HG03280 (cell line): ENCODE measurements at regions not wholly inside any gene's neighbourhood (a gene's known extent, or its start where the extent isn't known, plus 50 kb on each side); places are given as distances from the start of the nearest gene placed in this dataset.

Source experiments
- ATAC-seq: cut with Tn5 transposase; IDR thresholded peaks from one replicate; pipeline ENCODE4 v1.9.1; 2021; ENCODE audit warnings: mild to moderate bottlenecking, moderate library complexity; ENCODE audit not compliant: unreplicated experiment

GRCh38 chr4:181150191-181150590 is 1093.0 kb upstream of the TENM3 start:
- no peak for ATAC-seq

DNA sequence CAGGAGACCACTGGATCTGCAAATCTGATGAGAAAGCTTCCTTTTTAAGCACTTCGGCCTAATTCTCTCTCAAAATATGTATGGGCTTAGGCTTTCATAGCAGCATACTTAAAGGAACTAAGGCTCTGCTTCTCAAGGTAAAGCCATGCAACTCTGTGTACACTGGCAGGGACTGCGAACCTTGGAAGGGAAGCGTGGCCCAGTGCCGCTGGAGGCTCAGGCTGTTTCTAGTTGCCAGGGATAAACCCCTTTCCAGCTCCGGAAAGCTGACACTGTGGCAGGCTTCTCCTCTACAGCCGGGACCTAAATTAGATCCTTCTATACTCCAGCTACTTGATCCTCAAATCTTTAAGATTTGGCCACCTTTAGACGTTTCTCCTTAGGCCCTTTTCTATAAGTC is 1091.3 kb upstream of the TENM3 start:
- ATAC-seq: no peak

- no peak for ATAC-seq
These were observed 1085.6 kb upstream of the TENM3 start for GRCh38 chr4:181157647-181158046.

GRCh38 chr4:181158971-181159370 is 1084.2 kb upstream of the TENM3 start:
- no peak for ATAC-seq

- no peak for ATAC-seq
These were observed 1081.5 kb upstream of the TENM3 start for GRCh38 chr4:181161669-181162068.

DNA sequence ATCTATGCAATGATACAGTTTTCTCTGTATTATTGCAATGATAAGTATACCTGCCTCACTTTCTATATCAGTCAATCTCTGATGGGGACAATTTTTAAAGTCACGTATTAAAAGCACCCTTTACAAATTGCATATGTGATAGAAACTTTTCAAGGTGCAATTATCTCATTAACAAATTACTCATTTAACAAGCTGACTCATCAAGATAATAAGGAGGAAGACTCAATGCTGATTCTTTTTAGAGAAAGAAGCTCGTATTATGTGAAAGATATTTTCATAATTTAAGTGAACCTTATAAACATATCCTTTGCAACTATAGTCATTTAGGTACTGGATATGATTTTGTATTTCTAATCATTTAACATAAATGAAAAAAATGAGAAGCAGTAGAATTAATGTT is 1080.9 kb upstream of the TENM3 start:
- no peak for ATAC-seq

DNA sequence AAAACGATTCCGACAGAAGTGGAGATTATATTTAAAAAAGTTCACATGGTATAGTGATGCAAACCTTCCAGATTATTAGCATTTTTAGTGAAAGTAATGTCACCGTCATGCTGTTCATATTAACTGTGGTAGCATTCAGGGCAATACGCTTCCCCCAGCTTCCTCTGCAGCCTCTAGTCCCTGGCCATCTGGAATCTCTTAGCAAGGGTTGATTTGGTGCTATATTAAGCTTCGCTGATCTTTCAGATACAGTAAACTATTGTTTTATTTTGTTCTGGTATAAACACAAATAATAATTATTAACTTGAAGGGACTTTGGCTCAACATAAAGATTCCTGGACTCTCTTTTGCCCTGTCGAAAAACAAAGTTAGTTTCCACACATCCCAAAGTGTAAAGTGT is 1080.5 kb upstream of the TENM3 start:
- ATAC-seq: no peak

DNA sequence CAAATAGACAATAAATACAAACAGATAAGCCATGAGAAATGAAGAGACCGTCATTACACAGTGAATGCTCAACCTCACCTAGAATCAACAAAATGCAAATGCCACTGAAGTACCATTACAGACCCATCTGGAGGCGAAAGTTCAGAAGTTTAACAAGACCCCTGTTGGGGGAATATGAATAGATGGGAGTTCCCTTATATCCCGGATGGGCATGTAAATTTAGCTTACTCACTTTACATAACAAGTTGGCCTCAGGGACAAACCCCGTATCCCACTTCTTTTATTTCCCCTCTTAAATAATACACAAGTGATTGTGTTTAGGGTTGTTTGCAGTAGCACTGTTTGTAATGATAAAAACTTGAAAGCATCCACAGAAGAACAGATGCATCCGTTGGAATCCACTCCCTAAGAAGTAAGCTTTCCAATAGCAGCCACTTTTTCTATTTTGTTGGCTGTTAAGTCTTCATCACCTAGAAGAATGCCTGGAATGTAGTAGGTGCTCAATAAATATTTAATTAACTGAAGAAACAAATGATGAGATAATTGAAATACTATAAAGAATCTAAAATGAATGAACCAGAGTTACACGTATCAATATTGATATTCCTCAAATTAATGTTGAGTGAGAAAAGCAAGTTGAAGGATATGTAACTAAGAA is 1076.3 kb upstream of the TENM3 start:
- no peak for ATAC-seq

- no peak for ATAC-seq
These were observed 1075.0 kb upstream of the TENM3 start for GRCh38 chr4:181168011-181168805.

GRCh38 chr4:181173046-181173445 is 1070.2 kb upstream of the TENM3 start:
- no peak for ATAC-seq

DNA sequence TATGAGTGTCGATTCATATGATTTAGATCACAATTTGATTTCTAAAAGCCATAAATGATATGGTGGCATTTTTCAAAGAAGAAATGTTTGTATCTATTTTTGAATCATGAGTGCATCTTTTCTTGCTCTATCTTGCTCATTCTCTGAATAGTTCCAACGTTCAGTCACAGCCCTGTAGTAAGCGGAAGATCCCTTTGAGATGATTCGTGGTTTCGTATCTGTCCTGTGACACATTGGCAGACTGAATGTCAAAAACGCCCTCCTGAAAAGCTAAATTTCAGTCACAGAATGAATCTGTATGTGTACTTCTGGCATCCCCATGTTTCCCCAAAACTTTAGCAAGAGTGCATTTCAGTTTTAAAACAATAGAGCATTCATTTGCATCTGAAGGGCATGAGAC is 1066.9 kb upstream of the TENM3 start:
- no peak for ATAC-seq

DNA sequence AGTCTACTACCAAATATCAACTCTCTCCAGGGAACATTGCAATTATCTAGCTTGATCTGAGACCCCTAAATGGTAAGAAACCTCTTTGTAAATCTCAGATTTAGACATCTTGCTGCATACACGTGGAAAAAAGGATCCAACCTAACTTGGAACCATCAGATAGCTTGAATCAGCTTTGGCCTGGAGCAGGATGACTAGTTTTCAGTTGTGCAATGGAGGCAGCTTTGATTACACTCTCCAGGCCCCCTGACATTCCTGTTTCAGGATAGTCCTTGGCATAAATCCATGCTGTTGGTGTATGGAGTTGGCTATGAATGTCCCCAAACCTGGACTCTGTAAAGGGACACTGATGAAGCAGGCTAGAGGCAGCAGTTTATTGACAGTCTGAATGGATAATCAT is 1061.9 kb upstream of the TENM3 start:
- ATAC-seq: no peak

- no peak for ATAC-seq
These were observed 1053.5 kb upstream of the TENM3 start for GRCh38 chr4:181189751-181190150.

- ATAC-seq: no peak
These were observed 1049.9 kb upstream of the TENM3 start for GRCh38 chr4:181193131-181193930.

- no peak for ATAC-seq
These were observed 1049.1 kb upstream of the TENM3 start for GRCh38 chr4:181194096-181194495.

DNA sequence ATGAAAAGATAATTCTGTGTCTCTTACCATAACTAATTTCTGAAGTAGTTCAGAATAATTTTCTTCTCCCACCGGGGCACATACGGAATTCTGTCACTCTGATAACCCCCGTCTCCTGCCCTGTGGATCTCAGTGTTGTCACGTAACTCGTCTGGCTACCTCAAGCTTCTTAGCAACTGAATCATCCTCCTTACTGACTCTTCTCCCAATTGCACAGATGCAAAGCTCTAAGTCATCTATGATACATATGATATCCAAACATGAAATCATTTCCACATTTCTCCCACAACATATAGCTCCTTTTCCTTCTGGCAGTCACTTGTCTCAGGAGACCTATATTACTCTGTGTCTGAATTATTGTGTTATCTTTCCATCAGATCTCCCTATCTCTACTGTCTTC is 1043.1 kb upstream of the TENM3 start:
- ATAC-seq: no peak

DNA sequence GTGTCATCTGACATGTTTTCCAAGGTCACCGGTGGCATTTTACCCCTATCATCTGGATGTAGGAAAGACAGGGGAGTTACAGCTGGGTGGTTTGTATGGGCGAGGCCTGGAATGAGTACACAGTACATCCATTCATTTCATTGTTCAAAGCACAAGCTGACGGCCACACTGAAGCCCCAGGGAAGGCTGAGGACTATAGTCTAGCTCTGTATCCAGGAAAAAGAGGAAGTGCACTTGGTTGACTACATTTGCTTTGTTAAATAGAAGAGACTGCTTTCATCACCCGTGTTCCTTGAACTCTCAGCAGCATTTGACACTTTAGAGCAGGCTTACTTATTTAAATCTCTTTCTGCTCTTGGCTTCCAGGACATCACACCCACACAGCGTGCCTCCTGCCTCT is 1041.0 kb upstream of the TENM3 start:
- no peak for ATAC-seq

GRCh38 chr4:181204109-181204508 is 1039.1 kb upstream of the TENM3 start:
- no peak for ATAC-seq

GRCh38 chr4:181213551-181213950 is 1029.7 kb upstream of the TENM3 start:
- no peak for ATAC-seq

DNA sequence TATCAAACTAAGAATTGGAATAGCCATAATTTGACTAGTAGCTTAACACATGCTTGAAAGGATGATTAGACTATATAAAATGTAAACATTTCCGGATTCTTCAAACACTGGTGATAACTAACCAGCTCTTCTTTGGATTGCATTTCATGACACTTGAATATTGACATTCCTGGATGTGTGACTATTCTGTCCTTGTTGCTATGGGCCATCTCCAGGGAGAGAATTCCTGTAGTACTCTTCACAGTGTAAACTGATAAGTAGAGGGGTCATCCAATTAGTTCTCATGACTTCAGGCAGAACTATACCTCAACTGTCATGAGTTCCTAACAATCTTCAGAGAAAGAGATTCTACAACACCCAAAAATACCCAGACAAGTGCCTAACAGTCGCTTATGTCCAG is 1026.7 kb upstream of the TENM3 start:
- no peak for ATAC-seq

- ATAC-seq: no peak
These were observed 1023.3 kb upstream of the TENM3 start for GRCh38 chr4:181219783-181220416.
